Smooth muscle cell (in vitro differentiated cells): ENCODE measurements at regions not wholly inside any gene's neighbourhood (a gene's known extent, or its start where the extent isn't known, plus 50 kb on each side); places are given as distances from the start of the nearest gene placed in this dataset.

ENCODE experiments used
- DNase-seq: peaks from one replicate; lab custom pipeline; 2025; ENCODE audit not compliant: unreplicated experiment; lab: John Stamatoyannopoulos, UW
- H2AFZ ChIP-seq: fragments of 200-600 bp; sonication (generic); 2 replicates; pipeline ENCODE4 v1.6.0; 2016; ENCODE audit warnings: antibody characterized with exemption, low read depth, mild to moderate bottlenecking
- H3F3A ChIP-seq: fragments of 200-600 bp; sonication (generic); 2 replicates; pipeline ENCODE4 v1.6.0; 2017; ENCODE audit warnings: antibody characterized with exemption, low read depth
- H3K27ac ChIP-seq: fragments of 200-600 bp; sonication (generic); 2 replicates; pipeline ENCODE4 v1.5.1; 2016; ENCODE audit warnings: low read depth, mild to moderate bottlenecking
- H3K27me3 ChIP-seq: fragments of 200-600 bp; sonication (generic); 2 replicates; pipeline ENCODE4 v1.6.1; 2016; ENCODE audit warnings: low read depth, mild to moderate bottlenecking
- H3K36me3 ChIP-seq: fragments of 200-600 bp; sonication (generic); 2 replicates; pipeline ENCODE4 v1.5.1; 2016; ENCODE audit warnings: low read depth
- H3K4me1 ChIP-seq: fragments of 200-600 bp; sonication (generic); 2 replicates; pipeline ENCODE4 v1.5.1; 2016; ENCODE audit warnings: low read depth
- H3K4me2 ChIP-seq: fragments of 200-600 bp; sonication (generic); 2 replicates; pipeline ENCODE4 v1.6.0; 2016; ENCODE audit warnings: mild to moderate bottlenecking
- H3K4me3 ChIP-seq: fragments of 200-600 bp; sonication (generic); 2 replicates; pipeline ENCODE4 v1.5.1; 2016; ENCODE audit warnings: mild to moderate bottlenecking
- H3K79me2 ChIP-seq: fragments of 200-600 bp; sonication (generic); 2 replicates; pipeline ENCODE4 v1.6.0; 2016; ENCODE audit warnings: low read depth, mild to moderate bottlenecking
- H3K9ac ChIP-seq: fragments of 200-600 bp; sonication (generic); 2 replicates; pipeline ENCODE4 v1.6.0; 2016; ENCODE audit warnings: low read depth
- H3K9me3 ChIP-seq: fragments of 200-600 bp; sonication (generic); replicated peaks from 2 replicates; pipeline ENCODE4 v1.5.1; 2016; ENCODE audit warnings: low read depth
- H4K20me1 ChIP-seq: fragments of 200-600 bp; sonication (generic); 2 replicates; pipeline ENCODE4 v1.6.0; 2016; ENCODE audit warnings: low read depth
- WGBS: methylation state at CpG from one replicate; pipeline ENCODE4 v1.1.7; 2016; ENCODE audit warnings: low lambda C conversion rate; 5-methylcytosine and 5-hydroxymethylcytosine counted together
- TF ChIP-seq, protein P1 (sequence below): fragments of 200-600 bp; sonication (generic); IDR thresholded peaks from 2 replicates; pipeline ENCODE4 v1.5.1; 2017; ENCODE audit warnings: borderline replicate concordance, mild to moderate bottlenecking, antibody characterized with exemption; ENCODE audit not compliant: insufficient read depth, poor library complexity, severe bottlenecking

- Histone ChIP-seq H3K4me1 (peaks cover 6% of the 10 kb centered on the region), H3K9ac (no peak overlapping the region), H4K20me1 (no peaks in the 10 kb centered on the region), H3F3A (peaks cover 10% of the 10 kb centered on the region), H3K27ac (no peak overlapping the region), H3K36me3 (no peaks in the 10 kb centered on the region), H3K27me3 (no peaks in the 10 kb centered on the region), H3K9me3 (no peaks in the 10 kb centered on the region), H3K4me2 (no peak overlapping the region), H3K79me2 (no peaks in the 10 kb centered on the region), H2AFZ (no peak overlapping the region), H3K4me3 (no peak overlapping the region)
- TF ChIP-seq, protein P1, sequence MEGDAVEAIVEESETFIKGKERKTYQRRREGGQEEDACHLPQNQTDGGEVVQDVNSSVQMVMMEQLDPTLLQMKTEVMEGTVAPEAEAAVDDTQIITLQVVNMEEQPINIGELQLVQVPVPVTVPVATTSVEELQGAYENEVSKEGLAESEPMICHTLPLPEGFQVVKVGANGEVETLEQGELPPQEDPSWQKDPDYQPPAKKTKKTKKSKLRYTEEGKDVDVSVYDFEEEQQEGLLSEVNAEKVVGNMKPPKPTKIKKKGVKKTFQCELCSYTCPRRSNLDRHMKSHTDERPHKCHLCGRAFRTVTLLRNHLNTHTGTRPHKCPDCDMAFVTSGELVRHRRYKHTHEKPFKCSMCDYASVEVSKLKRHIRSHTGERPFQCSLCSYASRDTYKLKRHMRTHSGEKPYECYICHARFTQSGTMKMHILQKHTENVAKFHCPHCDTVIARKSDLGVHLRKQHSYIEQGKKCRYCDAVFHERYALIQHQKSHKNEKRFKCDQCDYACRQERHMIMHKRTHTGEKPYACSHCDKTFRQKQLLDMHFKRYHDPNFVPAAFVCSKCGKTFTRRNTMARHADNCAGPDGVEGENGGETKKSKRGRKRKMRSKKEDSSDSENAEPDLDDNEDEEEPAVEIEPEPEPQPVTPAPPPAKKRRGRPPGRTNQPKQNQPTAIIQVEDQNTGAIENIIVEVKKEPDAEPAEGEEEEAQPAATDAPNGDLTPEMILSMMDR, result no peak
- no peak for DNase-seq
- WGBS, result 61% methylated on average over 7 of the region's 7 CpGs
Measured at GRCh38 chr10:110358869-110359629, 54.3 kb upstream of the SMNDC1 start.

- 78% methylated on average over 5 of the region's 5 CpGs for WGBS
- Histone ChIP-seq H3K36me3 (no peaks in the 10 kb centered on the region), H3K27me3 (no peaks in the 10 kb centered on the region), H3K9ac (no peak overlapping the region), H3K27ac (no peak overlapping the region), H3K79me2 (no peaks in the 10 kb centered on the region), H3F3A (peaks cover 7% of the 10 kb centered on the region), H3K4me1 (peaks cover 6% of the 10 kb centered on the region), H4K20me1 (no peaks in the 10 kb centered on the region), H2AFZ (no peak overlapping the region), H3K4me3 (no peak overlapping the region), H3K4me2 (no peak overlapping the region), H3K9me3 (no peaks in the 10 kb centered on the region)
- DNase-seq, result no peak
- TF ChIP-seq, protein P1, result no peak
Measured at GRCh38 chr10:110360857-110361474, 56.2 kb upstream of the SMNDC1 start.

GRCh38 chr10:110361800-110362456 is 57.2 kb upstream of the SMNDC1 start:
- Histone ChIP-seq H4K20me1 (no peaks in the 10 kb centered on the region), H3K27me3 (no peaks in the 10 kb centered on the region), H3K36me3 (no peaks in the 10 kb centered on the region), H3K4me1 (peaks cover 2% of the 10 kb centered on the region), H3K4me2 (no peak overlapping the region), H2AFZ (no peak overlapping the region), H3K9me3 (no peaks in the 10 kb centered on the region), H3K79me2 (no peaks in the 10 kb centered on the region), H3K4me3 (no peak overlapping the region), H3F3A (peaks cover 3% of the 10 kb centered on the region), H3K27ac (no peak overlapping the region), H3K9ac (no peak overlapping the region)
- TF ChIP-seq, protein P1, result no peak
- DNase-seq, result no peak
- WGBS, result 45% methylated on average over 5 of the region's 5 CpGs
